Neural cell (in vitro differentiated cells): ENCODE measurements at regions not wholly inside any gene's neighbourhood (a gene's known extent, or its start where the extent isn't known, plus 50 kb on each side); places are given as distances from the start of the nearest gene placed in this dataset.

Experiments used
- H2AFZ ChIP-seq: fragments of 200-600, 300-800 bp; sonication (generic), shearing (Covaris generic); 2 replicates; pipeline ENCODE4 v1.6.0; 2014; ENCODE audit warnings: low read depth, mild to moderate bottlenecking, antibody characterized with exemption, low read length, moderate library complexity
- H3F3A ChIP-seq: fragments of 200-600 bp; shearing (Covaris generic); 2 replicates; pipeline ENCODE4 v1.6.1; 2016; ENCODE audit warnings: mild to moderate bottlenecking, moderate library complexity, mixed read lengths, antibody characterized with exemption, low read length; ENCODE audit not compliant: insufficient read depth, poor library complexity, severe bottlenecking
- H3K27ac ChIP-seq: fragments of 200-600, 300-800 bp; sonication (generic), shearing (Covaris generic); 2 replicates; pipeline ENCODE4 v1.5.1; 2014; ENCODE audit warnings: mild to moderate bottlenecking, low read length, moderate library complexity
- H3K27me3 ChIP-seq: fragments of 300-800, 200-600 bp; sonication (generic), shearing (Covaris generic); 2 replicates; pipeline ENCODE4 v1.6.0; 2014; ENCODE audit warnings: mild to moderate bottlenecking, low read depth, low read length, moderate library complexity; ENCODE audit not compliant: insufficient read depth
- H3K36me3 ChIP-seq: fragments of 300-800, 200-600 bp; sonication (generic), shearing (Covaris generic); 2 replicates; pipeline ENCODE4 v1.5.1; 2014; ENCODE audit warnings: mild to moderate bottlenecking, antibody characterized with exemption, low read length, moderate library complexity; ENCODE audit not compliant: insufficient read depth
- H3K4me2 ChIP-seq: fragments of 300-800, 200-600 bp; sonication (generic), shearing (Covaris generic); 2 replicates; pipeline ENCODE4 v1.6.0; 2014; ENCODE audit warnings: mild to moderate bottlenecking, low read length
- H3K4me3 ChIP-seq: fragments of 300-800, 200-600 bp; sonication (generic), shearing (Covaris generic); 2 replicates; pipeline ENCODE4 v1.5.1; 2014; ENCODE audit warnings: mild to moderate bottlenecking, low read length, moderate library complexity
- H3K79me2 ChIP-seq: fragments of 200-600 bp; shearing (Covaris generic); replicated peaks from 2 replicates; pipeline ENCODE4 v1.6.0; 2014; ENCODE audit warnings: mild to moderate bottlenecking, low read length, moderate library complexity; ENCODE audit not compliant: insufficient read depth
- H3K9ac ChIP-seq: fragments of 300-800, 200-600 bp; sonication (generic), shearing (Covaris generic); 2 replicates; pipeline ENCODE4 v1.6.1; 2016; ENCODE audit warnings: mild to moderate bottlenecking, low read length, mixed read lengths
- H3K9me2 ChIP-seq: fragments of 200-600 bp; shearing (Covaris generic); 2 replicates; pipeline ENCODE4 v1.6.1; 2016; ENCODE audit warnings: mild to moderate bottlenecking, low read length, mixed read lengths; ENCODE audit not compliant: insufficient read depth
- H3K9me3 ChIP-seq: fragments of 200-600, 300-800 bp; sonication (generic), shearing (Covaris generic); 2 replicates; pipeline ENCODE4 v1.6.1; 2016; ENCODE audit warnings: mild to moderate bottlenecking, mixed run types, low read length, moderate library complexity, mixed read lengths
- H4K20me1 ChIP-seq: fragments of 200-600 bp; shearing (Covaris generic); 2 replicates; pipeline ENCODE4 v1.6.1; 2016; ENCODE audit warnings: mild to moderate bottlenecking, mixed run types; ENCODE audit not compliant: insufficient read depth
- EP300 ChIP-seq: fragments of 450-650 bp; conservative IDR thresholded peaks from 2 replicates; pipeline ENCODE4 v1.6.1; 2014; ENCODE audit warnings: antibody characterized with exemption, mild to moderate bottlenecking, moderate library complexity; ENCODE audit not compliant: poor library complexity, severe bottlenecking
- EZH2 ChIP-seq: fragments of 200-600, 300-800 bp; shearing (Covaris generic), sonication (generic); IDR thresholded peaks from 2 replicates; pipeline ENCODE4 v1.6.1; 2014; ENCODE audit warnings: antibody characterized with exemption, low read length, borderline replicate concordance, mild to moderate bottlenecking; ENCODE audit not compliant: insufficient read depth, poor library complexity, severe bottlenecking
- MXI1 ChIP-seq: fragments of 450-650 bp; conservative IDR thresholded peaks from 2 replicates; pipeline ENCODE4 v1.6.1; 2014; ENCODE audit warnings: antibody characterized with exemption, mild to moderate bottlenecking; ENCODE audit not compliant: poor library complexity, severe bottlenecking
- POLR2AphosphoS5 ChIP-seq: IDR thresholded peaks from 2 replicates; pipeline ENCODE4 v1.6.1; 2012
- RAD21 ChIP-seq: fragments of 450-650 bp; conservative IDR thresholded peaks from 2 replicates; pipeline ENCODE4 v1.6.1; 2014; ENCODE audit warnings: antibody characterized with exemption, mild to moderate bottlenecking, moderate library complexity
- SMC3 ChIP-seq: fragments of 450-650 bp; conservative IDR thresholded peaks from 2 replicates; pipeline ENCODE4 v1.6.1; 2014; ENCODE audit warnings: antibody characterized with exemption, mild to moderate bottlenecking, moderate library complexity; ENCODE audit not compliant: poor library complexity
- TAF1 ChIP-seq: IDR thresholded peaks from 2 replicates; pipeline ENCODE4 v1.6.1; 2012; ENCODE audit warnings: low read depth
- TF ChIP-seq, protein P1 (sequence below): fragments of 450-650 bp; IDR thresholded peaks from 2 replicates; pipeline ENCODE4 v1.5.1; 2014; ENCODE audit warnings: antibody characterized with exemption, mild to moderate bottlenecking, moderate library complexity; ENCODE audit not compliant: poor library complexity, severe bottlenecking
- TF ChIP-seq, protein P2 (sequence below): IDR thresholded peaks from 2 replicates; pipeline ENCODE4 v1.6.1; 2012; ENCODE audit warnings: borderline replicate concordance

DNA sequence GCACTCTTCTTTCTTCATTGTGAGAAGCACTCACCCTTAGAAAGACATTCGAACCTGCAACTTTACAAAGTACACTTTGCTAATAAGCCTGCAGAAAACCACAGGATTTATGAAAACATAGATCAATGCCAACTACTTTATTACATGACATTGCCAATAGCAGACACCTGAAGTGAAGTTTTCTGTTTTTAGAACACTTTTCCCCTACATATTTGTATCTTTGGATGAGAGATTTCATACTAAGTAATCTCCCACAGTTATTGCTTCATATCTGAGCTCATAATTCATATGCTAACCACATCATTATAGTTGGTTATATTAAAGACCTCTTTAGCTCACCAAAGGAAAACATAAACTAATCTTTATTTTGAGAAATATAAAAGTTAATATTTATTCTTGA is 276.5 kb upstream of the CTSO start:
- no peaks in the 10 kb centered on the region for H3K9me3 ChIP-seq
- H3K9ac ChIP-seq: no peak overlapping the region
- no peaks in the 10 kb centered on the region for H3F3A ChIP-seq
- TF ChIP-seq EP300: no peak
- TF ChIP-seq TAF1: no peak
- TF ChIP-seq, protein P1, sequence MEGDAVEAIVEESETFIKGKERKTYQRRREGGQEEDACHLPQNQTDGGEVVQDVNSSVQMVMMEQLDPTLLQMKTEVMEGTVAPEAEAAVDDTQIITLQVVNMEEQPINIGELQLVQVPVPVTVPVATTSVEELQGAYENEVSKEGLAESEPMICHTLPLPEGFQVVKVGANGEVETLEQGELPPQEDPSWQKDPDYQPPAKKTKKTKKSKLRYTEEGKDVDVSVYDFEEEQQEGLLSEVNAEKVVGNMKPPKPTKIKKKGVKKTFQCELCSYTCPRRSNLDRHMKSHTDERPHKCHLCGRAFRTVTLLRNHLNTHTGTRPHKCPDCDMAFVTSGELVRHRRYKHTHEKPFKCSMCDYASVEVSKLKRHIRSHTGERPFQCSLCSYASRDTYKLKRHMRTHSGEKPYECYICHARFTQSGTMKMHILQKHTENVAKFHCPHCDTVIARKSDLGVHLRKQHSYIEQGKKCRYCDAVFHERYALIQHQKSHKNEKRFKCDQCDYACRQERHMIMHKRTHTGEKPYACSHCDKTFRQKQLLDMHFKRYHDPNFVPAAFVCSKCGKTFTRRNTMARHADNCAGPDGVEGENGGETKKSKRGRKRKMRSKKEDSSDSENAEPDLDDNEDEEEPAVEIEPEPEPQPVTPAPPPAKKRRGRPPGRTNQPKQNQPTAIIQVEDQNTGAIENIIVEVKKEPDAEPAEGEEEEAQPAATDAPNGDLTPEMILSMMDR: no peak
- TF ChIP-seq MXI1: no peak
- TF ChIP-seq EZH2: no peak
- no peak for TF ChIP-seq POLR2AphosphoS5
- TF ChIP-seq SMC3: no peak
- TF ChIP-seq, protein P2, sequence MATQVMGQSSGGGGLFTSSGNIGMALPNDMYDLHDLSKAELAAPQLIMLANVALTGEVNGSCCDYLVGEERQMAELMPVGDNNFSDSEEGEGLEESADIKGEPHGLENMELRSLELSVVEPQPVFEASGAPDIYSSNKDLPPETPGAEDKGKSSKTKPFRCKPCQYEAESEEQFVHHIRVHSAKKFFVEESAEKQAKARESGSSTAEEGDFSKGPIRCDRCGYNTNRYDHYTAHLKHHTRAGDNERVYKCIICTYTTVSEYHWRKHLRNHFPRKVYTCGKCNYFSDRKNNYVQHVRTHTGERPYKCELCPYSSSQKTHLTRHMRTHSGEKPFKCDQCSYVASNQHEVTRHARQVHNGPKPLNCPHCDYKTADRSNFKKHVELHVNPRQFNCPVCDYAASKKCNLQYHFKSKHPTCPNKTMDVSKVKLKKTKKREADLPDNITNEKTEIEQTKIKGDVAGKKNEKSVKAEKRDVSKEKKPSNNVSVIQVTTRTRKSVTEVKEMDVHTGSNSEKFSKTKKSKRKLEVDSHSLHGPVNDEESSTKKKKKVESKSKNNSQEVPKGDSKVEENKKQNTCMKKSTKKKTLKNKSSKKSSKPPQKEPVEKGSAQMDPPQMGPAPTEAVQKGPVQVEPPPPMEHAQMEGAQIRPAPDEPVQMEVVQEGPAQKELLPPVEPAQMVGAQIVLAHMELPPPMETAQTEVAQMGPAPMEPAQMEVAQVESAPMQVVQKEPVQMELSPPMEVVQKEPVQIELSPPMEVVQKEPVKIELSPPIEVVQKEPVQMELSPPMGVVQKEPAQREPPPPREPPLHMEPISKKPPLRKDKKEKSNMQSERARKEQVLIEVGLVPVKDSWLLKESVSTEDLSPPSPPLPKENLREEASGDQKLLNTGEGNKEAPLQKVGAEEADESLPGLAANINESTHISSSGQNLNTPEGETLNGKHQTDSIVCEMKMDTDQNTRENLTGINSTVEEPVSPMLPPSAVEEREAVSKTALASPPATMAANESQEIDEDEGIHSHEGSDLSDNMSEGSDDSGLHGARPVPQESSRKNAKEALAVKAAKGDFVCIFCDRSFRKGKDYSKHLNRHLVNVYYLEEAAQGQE: no peak
- no peak for TF ChIP-seq RAD21
- H2AFZ ChIP-seq: no peak overlapping the region
- no peaks in the 10 kb centered on the region for H3K9me2 ChIP-seq
- H3K27me3 ChIP-seq: no peaks in the 10 kb centered on the region
- H3K36me3 ChIP-seq: no peaks in the 10 kb centered on the region
- no peak overlapping the region for H3K4me3 ChIP-seq
- H3K27ac ChIP-seq: no peak overlapping the region
- H3K79me2 ChIP-seq: no peaks in the 10 kb centered on the region
- no peaks in the 10 kb centered on the region for H4K20me1 ChIP-seq
- H3K4me2 ChIP-seq: no peak overlapping the region

DNA sequence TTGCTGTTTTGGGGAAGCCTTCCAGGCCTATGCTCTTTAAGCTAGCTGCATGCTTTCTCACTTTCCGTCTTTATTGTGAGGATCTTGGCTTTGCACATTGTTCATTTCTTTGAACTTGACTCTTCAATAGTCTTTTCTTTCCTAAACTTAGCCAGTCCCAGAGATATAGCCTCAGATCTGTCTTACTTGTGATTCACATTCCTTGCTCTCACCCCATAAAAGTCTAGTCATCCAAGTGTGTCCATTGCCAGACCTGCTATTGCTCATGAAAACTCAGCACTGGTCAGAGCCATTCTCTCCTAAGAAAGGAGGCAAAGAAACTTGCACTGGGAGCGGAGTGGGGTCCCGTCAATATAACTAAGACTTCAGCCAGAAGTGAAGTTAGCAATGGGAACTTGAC is 275.0 kb upstream of the CTSO start:
- H3K4me3 ChIP-seq: no peak overlapping the region
- H3K36me3 ChIP-seq: no peaks in the 10 kb centered on the region
- no peaks in the 10 kb centered on the region for H3K27me3 ChIP-seq
- no peaks in the 10 kb centered on the region for H3F3A ChIP-seq
- no peak for TF ChIP-seq POLR2AphosphoS5
- TF ChIP-seq SMC3: no peak
- no peak for TF ChIP-seq MXI1
- TF ChIP-seq EP300: no peak
- TF ChIP-seq EZH2: no peak
- TF ChIP-seq, protein P2: no peak
- TF ChIP-seq TAF1: no peak
- no peak for TF ChIP-seq RAD21
- TF ChIP-seq, protein P1: no peak
- H3K9me3 ChIP-seq: no peaks in the 10 kb centered on the region
- no peaks in the 10 kb centered on the region for H3K79me2 ChIP-seq
- no peaks in the 10 kb centered on the region for H3K9me2 ChIP-seq
- H2AFZ ChIP-seq: no peak overlapping the region
- no peak overlapping the region for H3K9ac ChIP-seq
- no peak overlapping the region for H3K27ac ChIP-seq
- no peaks in the 10 kb centered on the region for H4K20me1 ChIP-seq
- no peak overlapping the region for H3K4me2 ChIP-seq
